Left renal cortex interstitium (tissue), 4 donors: ENCODE measurements at regions not wholly inside any gene's neighbourhood (a gene's known extent, or its start where the extent isn't known, plus 50 kb on each side); places are given as distances from the start of the nearest gene placed in this dataset.
A peak's percentile ranks its signal among the peaks of the same experiment; 100 is the strongest.

Experiments
- DNase-seq, 4 donors: peaks; one replicate each; pipeline ENCODE4 v3.0.0-alpha.2; 2013; ENCODE audit warnings: low read depth in 4 of 4, low spot score in 2 of 4, missing footprints in 1 of 4

DNA sequence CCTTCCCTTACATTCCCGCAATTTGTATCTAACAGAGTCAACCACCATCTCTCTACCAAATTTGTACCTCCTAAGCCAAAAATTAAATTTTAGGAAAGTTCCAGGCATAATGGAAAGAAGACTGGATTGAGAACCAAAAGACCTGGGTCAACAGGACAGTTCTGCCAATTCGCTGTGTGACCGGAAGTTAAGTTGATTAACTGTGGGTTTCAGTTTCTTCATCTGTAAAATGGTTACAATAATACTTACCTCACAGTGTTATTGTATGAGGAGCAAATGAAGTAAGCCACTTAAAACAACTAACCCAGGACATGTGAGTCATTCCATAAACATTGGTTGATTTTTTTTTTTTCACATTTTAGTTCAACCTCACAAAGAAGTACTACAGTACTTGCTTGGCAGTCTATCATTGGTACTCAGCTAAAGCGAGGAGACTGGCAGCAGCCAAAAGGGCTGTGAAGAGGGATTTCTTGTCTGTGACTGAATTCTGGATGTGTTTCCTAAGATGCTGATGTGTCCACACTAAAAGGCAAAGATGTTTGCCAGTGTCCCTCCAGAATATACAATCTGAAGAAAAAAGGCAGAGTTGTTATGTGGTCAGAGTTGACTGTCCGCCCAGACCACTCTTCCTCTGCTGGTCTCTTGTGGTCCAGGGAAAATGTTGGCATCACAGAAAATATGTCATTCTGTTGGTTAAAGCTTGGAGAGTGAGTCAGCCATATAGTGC, 198.6 kb downstream of the TLE1 start:
- DNase-seq = no peak

DNA sequence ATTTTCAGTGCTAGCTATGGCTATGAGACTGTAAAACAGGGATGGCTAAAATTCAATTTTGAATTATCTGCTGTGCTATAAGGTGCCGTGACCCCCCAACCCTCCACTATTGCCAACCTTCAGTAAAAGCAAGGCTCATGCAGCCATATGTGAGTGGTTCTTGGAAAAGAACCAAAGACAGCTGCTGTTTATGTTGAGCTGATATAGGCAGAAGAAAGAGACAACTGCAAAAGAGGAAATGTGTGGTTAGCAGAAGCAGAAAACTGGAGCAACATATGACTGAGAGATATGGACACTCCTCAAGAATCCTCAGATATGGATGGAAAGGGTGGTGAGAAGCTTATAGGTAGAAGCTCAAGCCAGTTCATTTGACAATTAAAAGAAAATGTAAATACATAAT, 200.3 kb downstream of the TLE1 start:
- DNase-seq = no peak

DNA sequence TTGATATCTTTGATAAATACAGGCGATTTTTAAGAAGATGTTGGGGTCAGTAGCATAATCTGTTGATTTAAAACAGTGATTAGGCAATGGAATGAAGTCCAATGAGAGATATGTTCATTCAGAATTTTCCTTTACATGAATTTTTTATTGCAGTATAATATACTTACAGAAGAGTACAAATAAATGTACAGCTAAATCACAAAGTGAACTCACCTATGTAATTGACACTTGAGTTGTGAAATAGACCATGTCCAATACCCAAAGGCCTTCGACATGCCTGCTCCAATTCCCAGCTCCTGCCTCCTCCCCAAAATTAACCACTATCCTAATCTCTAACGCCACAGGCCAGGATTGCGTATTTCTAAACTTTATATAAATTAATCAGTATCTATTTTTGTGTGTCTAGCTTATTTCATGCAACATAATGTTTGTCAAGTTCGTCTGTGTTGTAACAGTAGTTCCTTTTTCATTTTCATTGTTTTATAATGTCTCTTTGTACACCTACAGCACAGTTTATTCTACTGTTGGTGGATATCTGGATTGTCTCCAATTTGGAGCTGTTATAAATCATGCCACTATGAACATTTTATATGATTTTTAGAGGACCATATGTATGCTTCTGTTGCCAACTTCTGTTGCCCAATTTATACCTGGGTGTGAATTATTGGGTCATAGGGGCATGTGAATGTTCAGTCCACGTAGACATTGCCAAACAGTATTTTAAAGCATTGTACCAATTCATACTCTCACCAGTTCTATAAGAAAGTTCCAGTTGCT, 208.3 kb downstream of the TLE1 start:
- DNase-seq = no peak

DNA sequence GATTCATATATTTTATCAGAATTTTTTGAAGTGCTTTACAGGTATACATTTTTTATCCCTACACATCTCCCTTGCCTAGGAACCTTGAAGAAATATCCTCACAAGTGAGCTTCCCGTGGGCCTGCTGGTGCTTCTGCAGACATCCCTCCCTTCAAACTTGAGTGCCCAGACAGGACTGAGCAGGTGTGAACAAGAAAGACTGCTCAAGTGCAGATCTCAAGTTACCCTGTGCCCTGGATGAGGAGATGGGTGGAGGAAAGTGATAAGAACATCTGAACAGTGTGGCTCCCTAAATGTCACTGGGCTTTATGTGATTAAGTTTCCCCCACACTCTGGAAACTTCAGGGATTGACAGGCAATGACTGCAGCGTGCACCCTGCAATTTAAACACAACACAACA, 209.8 kb downstream of the TLE1 start:
- no peak for DNase-seq

DNA sequence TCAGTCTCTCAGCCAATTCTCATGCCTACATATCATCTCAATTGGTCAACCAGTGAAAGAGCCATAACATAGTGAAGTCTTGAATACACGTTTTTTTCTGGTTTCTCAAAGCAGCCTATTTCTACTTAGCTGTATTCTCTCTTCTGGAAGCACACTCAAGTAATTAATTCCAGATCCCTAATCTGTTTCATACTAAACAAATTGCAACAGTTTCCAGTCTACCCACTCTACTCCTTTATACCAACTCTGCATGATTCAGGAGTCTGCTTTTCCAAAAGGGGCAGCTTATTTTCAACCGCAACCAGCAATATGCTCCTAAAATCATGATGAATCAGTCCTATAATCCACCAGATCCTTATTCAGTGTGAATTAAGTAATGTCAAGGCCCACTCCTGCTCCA, 211.7 kb downstream of the TLE1 start:
- no peak for DNase-seq

DNA sequence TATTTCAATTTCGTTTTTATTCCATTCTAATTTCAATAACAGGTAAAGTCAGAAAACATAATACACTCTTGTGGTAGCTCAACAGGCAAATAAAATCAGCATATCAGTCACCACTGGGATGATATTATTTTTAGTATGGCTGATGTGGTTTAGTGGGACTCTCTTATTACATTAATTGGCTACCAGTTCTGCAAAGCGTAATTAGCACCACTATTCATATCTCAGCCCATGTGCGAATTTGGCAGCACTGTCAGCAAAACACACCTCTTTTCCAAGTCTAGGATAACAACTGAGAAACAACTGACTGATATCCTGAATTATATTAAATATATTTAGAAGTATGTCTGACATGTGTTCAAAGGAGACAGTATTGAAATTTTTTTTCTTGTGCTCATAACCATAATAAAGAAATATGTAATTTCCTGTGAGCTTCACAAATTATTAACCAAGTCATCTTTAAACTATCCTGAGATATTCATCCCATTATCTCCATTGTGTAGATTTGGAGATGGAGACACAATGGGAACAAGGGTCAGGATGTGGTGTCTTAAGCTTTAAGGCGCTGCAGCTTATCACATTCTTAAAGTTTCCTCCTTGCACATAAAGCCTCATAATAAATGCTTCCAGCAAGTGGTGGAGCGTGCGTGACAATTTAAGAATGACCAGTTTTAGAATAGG, 212.4 kb downstream of the TLE1 start:
- DNase-seq = no peak

DNA sequence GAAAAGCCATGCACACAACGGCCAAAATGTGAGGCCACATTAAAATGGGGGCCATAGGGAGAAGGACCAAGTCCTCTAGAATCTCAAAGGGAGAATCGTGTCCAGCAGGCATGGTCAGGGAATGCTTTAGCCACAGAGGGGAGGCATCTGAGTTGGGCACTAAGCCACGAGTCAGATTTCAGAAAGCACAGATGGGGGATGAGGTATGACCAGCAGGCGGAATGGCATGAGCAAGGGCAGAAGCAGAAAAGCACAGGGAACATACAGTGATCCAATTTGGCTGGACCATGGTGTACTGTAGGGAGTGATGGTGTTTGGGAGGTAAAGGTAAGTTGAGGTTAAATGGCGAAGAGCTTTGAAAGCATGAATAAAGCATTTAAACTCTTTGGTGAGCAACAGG, 214.6 kb downstream of the TLE1 start:
- DNase-seq = no peak

DNA sequence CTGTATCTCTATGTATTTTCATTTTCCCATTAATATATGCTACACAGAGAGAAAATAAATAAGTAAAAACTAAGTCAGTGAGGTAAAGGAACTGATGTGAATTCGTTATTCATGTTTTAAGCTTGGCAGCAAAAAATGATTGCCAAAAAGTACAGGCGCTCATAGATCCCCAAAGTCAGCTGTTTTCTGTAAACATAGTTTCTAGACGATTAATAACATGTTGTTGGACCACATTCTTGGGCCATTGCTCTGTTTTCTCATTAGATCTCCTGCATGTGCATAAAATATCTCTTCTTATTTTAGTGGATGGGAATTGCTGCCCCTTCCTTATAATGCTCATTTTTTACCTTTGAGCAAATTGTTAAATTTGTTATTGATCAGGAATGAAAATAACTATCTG, 215.2 kb downstream of the TLE1 start:
- DNase-seq = no peak

DNA sequence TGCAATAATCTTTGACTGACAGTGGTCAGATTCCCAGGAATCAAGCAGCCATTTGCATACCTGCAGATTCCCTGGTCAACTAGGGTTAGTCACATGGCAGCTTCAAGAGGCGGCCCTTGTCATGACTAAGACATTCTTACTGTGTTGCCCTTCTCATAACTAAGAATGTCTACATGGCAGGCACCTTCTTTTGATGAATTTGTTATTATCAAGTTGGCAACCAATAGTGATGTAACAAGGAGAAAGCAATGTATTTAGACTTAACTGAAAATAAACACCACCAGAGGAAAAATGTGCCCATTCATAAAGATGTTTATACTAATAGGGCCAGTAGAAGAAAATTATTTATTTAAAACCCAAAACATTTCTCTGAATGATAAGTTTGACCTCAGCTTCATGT, 215.6 kb downstream of the TLE1 start:
- DNase-seq = no peak

DNA sequence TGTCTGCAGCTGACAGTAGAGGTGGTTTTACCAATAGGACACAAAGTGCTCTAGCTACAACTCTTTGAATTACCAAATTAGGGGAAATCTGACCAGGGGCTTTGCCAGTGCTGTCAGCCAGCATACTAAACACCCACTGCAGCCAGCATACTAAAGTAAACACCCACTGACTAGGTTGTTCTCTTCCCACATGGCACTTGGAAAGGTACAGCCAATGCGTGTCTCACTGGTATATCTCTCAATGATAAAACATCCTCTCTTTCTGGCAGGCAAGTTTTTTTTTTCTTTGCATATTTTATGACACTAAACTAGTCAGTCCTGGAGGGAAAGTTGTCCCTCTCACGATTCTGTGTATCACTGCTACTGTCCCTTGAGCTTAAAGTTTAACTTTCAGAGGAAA, 216.1 kb downstream of the TLE1 start:
- DNase-seq = no peak

DNA sequence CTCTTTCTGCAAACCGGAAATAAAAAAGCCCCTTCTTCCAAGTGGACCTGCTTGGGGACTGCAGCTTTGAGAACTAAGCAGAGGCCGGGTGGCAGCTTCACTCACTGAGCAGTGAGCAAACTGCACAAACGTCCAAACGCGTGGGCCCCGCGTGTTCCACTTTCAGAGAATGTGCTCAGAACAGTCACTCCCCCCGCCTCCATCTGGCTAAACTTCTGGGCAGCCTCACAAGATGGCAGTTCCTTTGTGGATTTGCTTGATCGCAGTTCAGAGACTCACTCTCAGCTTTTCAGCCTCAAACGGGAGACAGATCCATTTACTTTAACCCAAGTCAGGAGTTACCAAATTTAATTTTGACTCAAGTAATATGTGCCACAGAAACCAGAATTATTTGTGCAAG, 216.6 kb downstream of the TLE1 start:
- no peak for DNase-seq

DNA sequence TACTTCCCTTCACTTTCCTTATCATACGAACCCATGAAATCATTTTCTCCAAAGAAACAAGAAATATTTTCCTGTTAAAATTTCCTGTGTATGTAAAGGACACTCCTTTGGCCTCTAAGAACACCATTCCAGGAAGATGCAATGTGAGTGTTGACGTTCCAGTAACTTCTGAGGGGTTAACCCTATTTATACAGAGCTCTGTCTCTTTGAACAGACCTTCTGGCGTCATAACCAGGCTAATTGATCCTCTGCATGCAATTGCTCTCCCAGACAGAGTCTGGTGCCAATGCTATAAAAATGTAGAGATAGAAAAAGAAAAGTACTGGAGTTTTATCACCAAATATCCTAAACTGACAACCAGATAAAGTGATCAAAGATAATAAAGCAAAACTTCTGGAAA, 218.5 kb downstream of the TLE1 start:
- no peak for DNase-seq

DNA sequence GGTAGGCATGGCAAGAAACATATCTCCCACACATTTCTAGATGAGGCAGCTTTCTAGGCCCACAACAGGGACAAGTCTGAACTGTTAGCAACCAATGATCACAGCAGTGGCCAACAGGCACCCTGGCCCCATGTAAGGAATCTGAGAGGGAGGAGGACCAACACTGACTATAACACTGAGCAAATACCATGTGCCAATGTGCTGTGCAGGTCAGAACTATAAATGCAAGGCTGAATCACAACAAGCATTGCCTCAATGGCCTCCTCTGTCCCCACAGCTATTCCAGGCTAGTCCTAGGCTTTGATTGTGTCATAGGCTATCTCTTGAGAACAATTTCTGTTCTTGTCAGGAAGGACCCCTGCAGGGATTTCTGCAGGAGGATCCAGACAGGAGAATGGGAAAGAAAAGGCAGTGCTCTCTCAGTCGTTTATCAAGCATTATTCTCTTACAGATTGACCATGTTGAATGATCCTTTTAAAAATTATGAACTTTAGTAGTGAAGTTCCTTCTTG, 221.2 kb downstream of the TLE1 start:
- DNase-seq = no peak

DNA sequence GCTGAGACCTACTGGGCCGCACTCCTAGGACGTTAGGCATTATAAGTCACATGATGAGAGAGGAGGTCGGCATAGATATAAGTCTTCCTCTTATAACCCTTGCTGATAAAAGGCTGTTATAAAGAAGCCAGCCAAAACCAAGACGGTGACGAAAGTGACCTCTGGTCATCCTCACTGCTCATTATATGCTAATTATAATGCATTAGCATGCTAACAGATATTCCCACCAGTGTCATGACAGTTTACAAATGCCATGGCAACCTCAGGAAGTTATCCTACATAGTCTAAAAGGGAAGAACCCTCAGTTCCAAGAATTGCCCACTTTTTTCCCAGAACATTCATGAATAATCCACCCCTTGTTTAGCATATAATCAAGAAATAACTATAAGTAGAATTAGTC, 222.4 kb downstream of the TLE1 start:
- no peak for DNase-seq

DNA sequence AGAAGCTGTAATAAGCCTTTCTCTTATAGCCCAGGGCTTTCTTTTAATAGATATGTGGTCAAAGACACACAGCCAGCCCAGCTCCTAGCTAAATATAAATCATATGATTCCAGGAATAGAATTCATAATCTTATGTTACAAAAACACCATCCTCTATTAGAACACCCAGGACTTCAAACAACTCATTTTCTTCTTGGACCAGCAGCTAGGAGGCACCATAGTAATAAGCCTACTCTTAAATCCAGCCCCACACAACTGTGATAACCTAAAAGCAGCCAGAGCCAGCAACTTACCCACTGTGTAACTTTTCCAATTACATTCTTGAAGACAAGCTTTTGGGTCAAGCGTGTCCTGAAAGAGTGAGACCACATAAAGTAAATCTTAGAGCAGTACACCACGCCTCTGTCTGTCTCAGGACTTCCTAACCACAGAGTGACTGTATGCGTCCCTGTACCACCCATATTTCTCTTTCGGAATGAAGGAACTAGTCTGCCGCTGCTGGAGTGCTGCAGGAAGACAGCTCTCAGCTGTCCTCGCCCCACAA, 223.8 kb downstream of the TLE1 start:
- peak in 1 of 4 donors; percentile 5 for DNase-seq

DNA sequence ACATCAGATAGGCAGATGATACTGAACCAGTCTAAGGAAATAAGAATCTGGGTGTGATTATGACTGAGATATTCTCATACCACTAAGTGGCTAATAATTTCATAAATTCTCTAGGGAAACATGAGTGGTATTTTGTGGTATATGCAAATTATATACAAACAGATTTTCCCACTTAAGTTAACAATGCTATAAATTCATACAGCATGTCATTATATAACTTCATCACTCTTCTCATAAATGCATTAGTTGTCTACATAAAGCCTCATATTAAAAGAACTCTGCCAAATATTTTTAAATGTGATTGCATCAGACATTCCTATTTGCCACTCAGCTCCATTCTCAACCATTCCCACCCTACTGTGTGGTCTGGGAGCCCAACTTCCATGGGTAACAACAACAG, 226.5 kb downstream of the TLE1 start:
- no peak for DNase-seq

DNA sequence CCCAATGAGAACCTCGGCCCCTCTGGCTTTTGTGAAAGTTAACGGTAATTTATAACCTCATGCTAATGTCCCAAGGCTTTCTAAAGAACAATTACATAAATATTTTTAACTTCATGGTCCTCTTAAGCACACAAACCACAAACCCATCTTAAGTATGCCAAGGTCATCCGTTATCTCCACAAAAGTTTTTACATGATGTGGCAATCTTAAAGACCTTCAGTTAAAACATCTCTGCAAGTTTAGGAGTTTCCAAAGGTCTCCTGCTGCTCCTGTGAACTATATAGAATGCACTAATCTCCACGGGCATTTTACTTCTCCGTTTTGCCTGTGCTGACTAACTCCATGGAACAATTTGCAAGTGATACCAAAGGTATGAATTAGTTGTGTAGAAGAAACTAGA, 228.2 kb downstream of the TLE1 start:
- DNase-seq = peak in 1 of 4 donors; percentile 1

DNA sequence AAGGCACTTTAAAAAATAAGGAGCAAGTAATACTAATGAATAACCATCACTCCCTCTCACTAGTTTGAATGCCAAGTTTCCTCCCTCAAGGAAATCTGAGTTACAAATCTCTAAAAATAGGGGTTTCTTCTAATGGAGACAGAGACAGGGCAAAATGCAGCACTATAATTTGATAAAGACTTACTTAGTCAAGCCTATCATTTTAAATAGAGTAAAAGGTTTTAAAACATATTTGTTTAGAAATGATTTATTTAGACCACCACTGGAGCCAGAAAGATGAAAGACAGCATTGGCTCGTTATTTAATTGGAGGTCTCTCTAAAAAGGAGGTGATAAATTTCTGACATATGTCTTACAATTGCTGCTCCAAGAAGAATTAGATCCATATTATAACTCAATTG, 228.7 kb downstream of the TLE1 start:
- DNase-seq = peak in 2 of 4 donors; percentile 7 to 8

DNA sequence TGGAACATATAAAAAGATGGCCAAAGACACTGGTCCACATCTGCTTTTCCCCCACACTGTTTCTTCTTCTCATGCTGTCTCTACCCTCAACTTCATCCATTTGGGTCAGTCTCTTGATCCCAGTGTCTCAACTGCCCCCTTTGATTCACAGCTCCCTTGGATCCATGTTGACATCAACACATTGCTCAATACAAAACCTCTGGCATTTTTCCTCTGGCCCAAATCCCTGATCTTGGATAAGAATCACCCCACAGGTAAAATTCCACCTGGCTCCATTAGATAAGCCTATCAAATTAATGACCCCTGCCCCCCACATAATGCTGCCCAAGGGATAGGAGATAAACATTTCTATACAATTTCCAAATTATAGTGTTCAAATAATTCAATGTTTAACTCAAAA, 229.8 kb downstream of the TLE1 start:
- no peak for DNase-seq

DNA sequence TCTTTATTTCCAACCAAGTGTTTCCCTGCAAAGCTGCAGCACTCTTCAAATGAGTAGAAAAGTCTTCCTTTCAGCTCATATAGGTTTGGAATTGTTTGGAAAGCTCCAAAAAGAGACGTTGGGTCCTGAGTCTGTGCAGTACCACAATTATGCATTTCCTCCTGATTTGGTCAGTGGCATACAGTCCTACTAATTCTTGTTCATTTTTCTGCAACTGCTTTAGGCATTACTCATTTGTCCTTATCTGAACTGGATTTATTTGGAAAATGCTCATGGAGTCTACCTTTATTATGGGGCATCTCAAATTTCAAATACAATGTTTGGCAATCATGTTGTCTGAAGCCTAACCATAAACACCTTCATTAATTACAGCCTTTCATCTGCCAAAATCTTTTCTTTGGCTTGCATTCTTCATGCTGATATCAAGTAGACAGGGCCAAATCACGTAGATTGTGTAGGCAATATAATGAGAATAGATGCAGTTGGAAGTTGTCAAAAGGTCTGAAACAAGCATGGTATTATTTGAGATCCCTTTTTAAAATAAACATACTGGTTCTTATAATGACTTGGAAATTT, 232.8 kb downstream of the TLE1 start:
- DNase-seq = no peak
